ENCODE measurements at regions not wholly inside any gene's neighbourhood (a gene's known extent, or its start where the extent isn't known, plus 50 kb on each side); places are given as distances from the start of the nearest gene placed in this dataset.

- H3K4me3 Mint-ChIP-seq = no peak overlapping the region
- no peak overlapping the region for H3K9ac ChIP-seq
- no peak overlapping the region for H3K4me3 ChIP-seq
- DNase-seq (ENCODE audit: low spot score) = no peak
- H3K27me3 Mint-ChIP-seq (ENCODE audit: insufficient read depth, low read depth) = peaks cover 4% of the 10 kb centered on the region
- no peaks in the 10 kb centered on the region for H3K27me3 ChIP-seq
- H2AFZ ChIP-seq (replicated peaks) = no peak overlapping the region
- no peaks in the 10 kb centered on the region for H3K36me3 Mint-ChIP-seq
- no peak for TF ChIP-seq EZH2phosphoT487 (IDR thresholded peaks at IDR 0.05)
- TF ChIP-seq CTCF (IDR thresholded peaks at IDR 0.05) = no peak
- no peak for TF ChIP-seq EZH2 (IDR thresholded peaks at IDR 0.05)
- H3F3A ChIP-seq (ENCODE audit: low read depth) = no peaks in the 10 kb centered on the region
- no peaks in the 10 kb centered on the region for H4K20me1 ChIP-seq (ENCODE audit: low read depth)
- H3K27ac Mint-ChIP-seq = no peak overlapping the region
- no peaks in the 10 kb centered on the region for H3K9me3 ChIP-seq (ENCODE audit: low read depth)
- no peaks in the 10 kb centered on the region for H3K79me2 ChIP-seq (ENCODE audit: low read depth)
- H3K36me3 ChIP-seq = no peaks in the 10 kb centered on the region
- no peak overlapping the region for H3K27ac ChIP-seq
- peaks cover 10% of the 10 kb centered on the region for H3K9me3 Mint-ChIP-seq
- H3K4me1 ChIP-seq = no peaks in the 10 kb centered on the region
- H3K4me2 ChIP-seq = no peak overlapping the region
- H3K4me1 Mint-ChIP-seq = no peaks in the 10 kb centered on the region
Measured at GRCh38 chr9:80366626-80367025, 794.9 kb downstream of the TLE4 start.

- no peak for DNase-seq (ENCODE audit: low spot score)
- no peak overlapping the region for H2AFZ ChIP-seq (replicated peaks)
- H3K27ac Mint-ChIP-seq = no peak overlapping the region
Measured at GRCh38 chr9:80359941-80360881, 788.4 kb downstream of the TLE4 start.

GRCh38 chr9:80359291-80359690, 787.5 kb downstream of the TLE4 start:
- H3K4me1 Mint-ChIP-seq = no peaks in the 10 kb centered on the region
- Histone ChIP-seq H3K4me3 (no peak overlapping the region), H3K27ac (no peak overlapping the region), H3K4me1 (no peaks in the 10 kb centered on the region), H3K36me3 (no peaks in the 10 kb centered on the region), H3K9ac (no peak overlapping the region), H3K79me2 (ENCODE audit: low read depth) (no peaks in the 10 kb centered on the region), H4K20me1 (ENCODE audit: low read depth) (no peaks in the 10 kb centered on the region), H3F3A (ENCODE audit: low read depth) (no peaks in the 10 kb centered on the region), H3K4me2 (no peak overlapping the region), H3K9me3 (ENCODE audit: low read depth) (no peaks in the 10 kb centered on the region), H3K27me3 (no peaks in the 10 kb centered on the region), H2AFZ (replicated peaks) (no peak overlapping the region)
- no peak overlapping the region for H3K27ac Mint-ChIP-seq
- H3K9me3 Mint-ChIP-seq = peaks cover 5% of the 10 kb centered on the region
- H3K36me3 Mint-ChIP-seq = no peaks in the 10 kb centered on the region
- H3K27me3 Mint-ChIP-seq (ENCODE audit: insufficient read depth, low read depth) = peaks cover 8% of the 10 kb centered on the region
- no peak overlapping the region for H3K4me3 Mint-ChIP-seq
- TF ChIP-seq EZH2 (IDR thresholded peaks at IDR 0.05) (no peak), EZH2phosphoT487 (IDR thresholded peaks at IDR 0.05) (no peak), CTCF (IDR thresholded peaks at IDR 0.05) (no peak)
- no peak for DNase-seq (ENCODE audit: low spot score)

More at GRCh38 chr9:80359941-80360881, 788.4 kb downstream of the TLE4 start:
- Mint-ChIP-seq H3K9me3 (peaks cover 7% of the 10 kb centered on the region), H3K4me1 (no peaks in the 10 kb centered on the region), H3K27me3 (ENCODE audit: insufficient read depth, low read depth) (peaks cover 8% of the 10 kb centered on the region), H3K36me3 (no peaks in the 10 kb centered on the region), H3K4me3 (no peak overlapping the region)
- no peak overlapping the region for H3K27ac ChIP-seq
- no peaks in the 10 kb centered on the region for H3K79me2 ChIP-seq (ENCODE audit: low read depth)
- no peaks in the 10 kb centered on the region for H4K20me1 ChIP-seq (ENCODE audit: low read depth)
- no peaks in the 10 kb centered on the region for H3K36me3 ChIP-seq
- no peak overlapping the region for H3K4me2 ChIP-seq
- H3F3A ChIP-seq (ENCODE audit: low read depth) = no peaks in the 10 kb centered on the region
- TF ChIP-seq EZH2 (IDR thresholded peaks at IDR 0.05) (no peak), EZH2phosphoT487 (IDR thresholded peaks at IDR 0.05) (no peak), CTCF (IDR thresholded peaks at IDR 0.05) (no peak)
- H3K9ac ChIP-seq = no peak overlapping the region
- no peak overlapping the region for H3K4me3 ChIP-seq
- no peaks in the 10 kb centered on the region for H3K27me3 ChIP-seq
- no peaks in the 10 kb centered on the region for H3K4me1 ChIP-seq
- no peaks in the 10 kb centered on the region for H3K9me3 ChIP-seq (ENCODE audit: low read depth)

All from neural progenitor cell (in vitro differentiated cells).